GM21723 (cell line): ENCODE measurements at regions not wholly inside any gene's neighbourhood (a gene's known extent, or its start where the extent isn't known, plus 50 kb on each side); places are given as distances from the start of the nearest gene placed in this dataset.
"Not testable (repeated sequence)": the region's sequence is repeated elsewhere in the genome, so short reads cannot be mapped to it uniquely, and the experiment has no call there.

Experiments
- ATAC-seq: cut with Tn5 transposase; IDR thresholded peaks from one replicate; pipeline ENCODE4 v1.9.1; 2021; ENCODE audit warnings: mild to moderate bottlenecking, moderate library complexity; ENCODE audit not compliant: unreplicated experiment

DNA sequence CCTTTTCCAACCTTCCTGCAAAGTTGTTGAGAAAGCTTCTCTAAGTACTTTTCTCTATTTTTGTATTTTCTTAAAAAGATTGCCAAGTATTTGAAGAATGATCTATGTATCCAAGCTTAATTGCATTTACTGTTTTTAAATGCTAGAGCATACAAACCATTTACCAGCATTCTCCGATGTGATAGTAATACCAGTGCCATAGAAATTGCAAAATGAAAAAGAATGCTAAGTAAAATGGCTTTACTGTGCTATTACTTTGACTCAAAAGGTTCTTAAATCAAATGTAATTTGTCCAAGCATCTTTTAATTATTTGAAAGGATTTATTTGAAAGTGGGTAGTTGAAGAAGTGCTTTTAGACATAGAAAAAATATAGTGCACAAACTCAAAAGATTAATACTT lies 1183.2 kb downstream of the RAPGEF2 start:
- no peak for ATAC-seq

- ATAC-seq: no peak
Observed at GRCh38 chr4:160296476-160296875, 1193.6 kb downstream of the RAPGEF2 start.

DNA sequence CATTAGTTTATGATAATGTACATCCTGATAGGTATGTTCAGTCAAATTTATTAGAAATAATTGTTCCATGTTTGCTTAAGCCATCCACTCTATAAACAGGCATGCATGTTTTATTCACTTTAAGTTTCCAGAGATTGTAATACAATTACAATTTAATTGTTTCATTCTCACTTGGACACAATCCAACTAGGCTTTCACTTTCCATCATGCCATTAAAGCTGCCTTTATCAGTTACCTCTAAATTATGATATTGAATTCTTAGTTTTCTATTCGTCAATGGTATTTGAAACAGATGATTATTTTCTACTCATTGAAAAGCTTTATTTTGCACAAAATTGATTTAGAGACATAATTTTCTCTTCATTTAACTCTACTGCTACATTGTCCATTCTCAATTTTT lies 1196.3 kb downstream of the RAPGEF2 start:
- ATAC-seq: no peak

- no peak for ATAC-seq
Observed at GRCh38 chr4:160299608-160300007, 1196.7 kb downstream of the RAPGEF2 start.

DNA sequence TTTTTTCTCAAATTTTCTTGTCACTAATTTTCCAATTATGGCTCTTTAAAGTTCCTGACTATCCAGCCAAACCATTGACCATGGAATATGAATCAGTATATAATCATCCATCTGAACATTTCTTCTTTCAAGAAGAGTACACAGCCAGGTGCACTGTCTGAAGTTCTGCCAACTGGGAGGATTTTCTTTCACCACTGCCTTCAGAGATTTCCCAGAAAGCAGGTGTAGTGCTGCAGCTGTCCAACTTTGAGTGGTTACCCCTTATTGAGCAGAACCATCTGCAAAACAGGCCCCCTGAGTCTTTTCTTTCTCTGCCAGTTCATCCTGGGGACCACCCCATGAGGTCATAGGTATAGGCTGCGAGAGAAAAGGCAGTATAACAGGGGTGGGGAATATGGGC lies 1213.2 kb downstream of the RAPGEF2 start:
- ATAC-seq: no peak

GRCh38 chr4:160318567-160319220 lies 1215.8 kb downstream of the RAPGEF2 start:
- no peak for ATAC-seq

DNA sequence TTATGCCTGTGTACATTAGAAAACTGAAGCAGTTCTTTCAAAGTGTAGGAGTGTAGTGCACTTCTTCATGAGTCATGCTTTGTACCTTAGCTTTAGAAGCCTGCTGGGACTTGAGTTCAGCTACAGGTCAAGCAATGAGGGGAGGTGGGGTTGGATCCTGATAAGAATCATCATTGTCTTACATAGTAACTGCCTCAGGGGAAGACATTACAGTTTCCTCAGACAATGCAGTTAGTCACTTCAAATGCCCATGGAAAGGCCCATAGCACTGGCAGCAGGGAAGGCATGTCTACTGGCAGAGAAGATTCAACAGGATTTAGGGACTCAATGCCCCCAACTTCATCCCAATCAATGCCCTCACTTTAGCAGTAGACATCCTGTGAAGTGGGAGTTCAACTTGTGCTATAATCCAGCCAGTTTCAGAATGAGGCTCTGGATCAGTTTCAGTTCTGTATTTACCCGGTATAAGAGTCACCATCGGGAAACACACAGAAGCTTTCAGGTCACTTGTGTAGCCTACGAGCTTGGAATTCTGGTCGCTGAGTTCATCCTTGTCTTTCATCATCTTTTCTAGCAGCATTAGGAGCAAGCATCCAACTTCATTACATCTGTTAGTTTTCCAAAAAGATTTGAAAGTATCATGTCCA lies 1216.5 kb downstream of the RAPGEF2 start:
- no peak for ATAC-seq

DNA sequence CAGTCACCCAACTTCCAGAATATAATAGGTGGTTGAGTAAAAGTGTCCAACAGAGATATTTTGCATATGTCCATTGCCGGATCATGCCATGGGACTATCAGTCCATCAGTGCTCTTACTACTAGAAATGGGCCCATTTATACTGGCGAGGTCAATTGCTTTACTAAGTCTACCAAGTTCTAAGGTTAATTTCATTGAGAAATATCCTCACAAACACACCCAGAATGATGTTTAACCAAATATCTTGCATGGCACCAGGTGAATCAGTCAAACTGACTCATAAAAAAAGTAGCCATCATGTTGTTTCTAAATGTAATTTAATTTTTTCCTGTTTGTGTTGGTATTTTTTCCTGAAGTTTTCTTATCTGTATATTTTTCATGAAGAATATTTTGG lies 1217.0 kb downstream of the RAPGEF2 start:
- ATAC-seq: no peak

DNA sequence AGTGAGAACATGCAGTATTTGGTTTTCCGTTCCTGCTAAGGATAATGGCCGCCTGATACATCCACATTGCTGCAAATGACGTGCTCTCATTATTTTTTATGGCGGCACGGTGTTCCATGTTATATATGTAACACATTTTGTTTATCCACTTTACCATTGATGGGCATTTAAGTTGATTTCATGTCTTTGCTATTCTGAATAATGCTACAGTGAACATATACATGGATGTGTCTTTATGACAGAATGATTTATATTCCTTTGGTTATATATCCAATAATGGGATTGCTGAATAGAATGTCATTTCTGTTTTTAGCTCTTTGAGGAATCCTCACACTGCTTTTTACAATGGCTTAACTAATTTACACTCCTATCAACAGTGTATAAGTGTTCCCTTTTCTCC lies 1223.2 kb downstream of the RAPGEF2 start:
- ATAC-seq: no peak

- ATAC-seq: no peak
Observed at GRCh38 chr4:160347197-160347596, 1244.3 kb downstream of the RAPGEF2 start.

DNA sequence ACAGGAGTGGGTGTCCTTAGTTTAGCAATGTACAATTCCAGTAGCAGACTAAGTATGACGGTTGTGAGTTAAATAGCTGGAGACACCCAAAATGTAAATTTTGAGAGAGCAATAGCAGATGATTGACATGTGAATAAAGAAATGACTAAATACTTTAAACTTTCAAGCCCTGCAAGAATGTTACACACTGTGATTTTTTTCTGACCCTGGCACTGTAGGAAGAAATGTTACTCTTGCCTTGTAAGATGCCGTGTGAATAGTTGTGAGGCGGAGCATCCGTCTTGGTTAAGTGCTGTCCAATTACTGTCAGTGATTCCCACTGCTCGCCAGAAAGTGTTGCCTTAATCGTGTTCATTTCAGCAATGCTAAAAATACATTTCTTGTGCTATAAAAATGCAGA lies 1248.1 kb downstream of the RAPGEF2 start:
- no peak for ATAC-seq

DNA sequence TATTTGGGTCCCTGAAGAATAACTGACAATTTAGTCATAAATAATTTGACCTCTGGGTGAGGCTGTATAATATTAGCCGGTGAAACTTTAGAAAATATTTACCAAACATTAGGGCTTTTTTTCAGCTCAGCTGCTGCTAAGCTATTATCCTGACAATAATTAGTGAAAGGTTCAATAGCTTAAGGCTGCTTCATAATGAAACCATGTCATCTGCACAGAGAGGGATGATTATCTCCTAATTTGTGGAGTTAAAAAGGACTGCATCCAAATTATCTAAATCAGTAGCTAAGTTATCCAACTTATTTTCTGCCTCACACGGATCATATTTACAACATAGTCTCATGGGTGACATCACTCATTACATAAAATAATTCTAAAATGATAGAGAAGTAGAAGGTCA lies 1249.8 kb downstream of the RAPGEF2 start:
- ATAC-seq: no peak

GRCh38 chr4:160353548-160353947 lies 1250.7 kb downstream of the RAPGEF2 start:
- ATAC-seq: no peak

GRCh38 chr4:160362478-160362877 lies 1259.6 kb downstream of the RAPGEF2 start:
- ATAC-seq: no peak

- ATAC-seq: no peak
Observed at GRCh38 chr4:160364217-160364616, 1261.3 kb downstream of the RAPGEF2 start.

DNA sequence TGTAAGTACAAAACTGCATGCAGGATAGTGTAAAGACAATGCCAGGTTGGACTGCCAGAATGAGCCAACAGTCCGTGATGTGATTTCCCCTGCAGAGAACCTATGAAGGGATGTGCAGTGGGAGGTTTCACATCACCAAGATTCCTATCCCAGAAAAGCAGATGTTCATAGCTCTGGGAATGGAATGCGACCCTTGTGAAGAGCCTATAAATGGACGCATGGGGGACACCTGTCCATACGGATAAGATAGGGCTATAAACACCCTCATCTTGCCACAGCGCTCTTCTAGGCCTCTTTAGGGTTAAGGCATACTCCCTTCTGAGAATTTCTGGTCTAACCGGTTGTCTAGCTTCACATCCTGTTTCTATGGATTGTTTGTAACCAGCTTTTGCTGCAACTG lies 1261.8 kb downstream of the RAPGEF2 start:
- not testable (repeated sequence) for ATAC-seq

GRCh38 chr4:160365383-160365782 lies 1262.5 kb downstream of the RAPGEF2 start:
- not testable (repeated sequence) for ATAC-seq

DNA sequence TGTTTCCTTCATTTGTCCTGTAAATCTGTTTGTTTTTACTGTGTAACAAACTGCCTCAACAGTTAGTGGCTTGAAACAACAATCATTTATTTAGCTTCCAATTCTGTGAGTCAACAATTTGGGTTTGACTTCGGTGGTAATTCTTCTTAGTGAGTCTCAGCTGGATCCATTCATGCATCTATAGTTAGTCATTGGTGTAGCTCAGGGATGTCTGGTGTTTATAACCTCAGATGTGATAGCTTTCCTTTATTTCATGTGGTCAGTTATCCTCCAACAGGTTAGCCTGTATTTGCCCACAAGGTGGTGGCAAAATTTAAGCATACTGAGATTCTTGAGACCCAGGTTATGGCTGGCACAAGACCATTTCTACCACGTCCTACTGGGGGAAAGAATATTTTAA lies 1267.2 kb downstream of the RAPGEF2 start:
- ATAC-seq: no peak

DNA sequence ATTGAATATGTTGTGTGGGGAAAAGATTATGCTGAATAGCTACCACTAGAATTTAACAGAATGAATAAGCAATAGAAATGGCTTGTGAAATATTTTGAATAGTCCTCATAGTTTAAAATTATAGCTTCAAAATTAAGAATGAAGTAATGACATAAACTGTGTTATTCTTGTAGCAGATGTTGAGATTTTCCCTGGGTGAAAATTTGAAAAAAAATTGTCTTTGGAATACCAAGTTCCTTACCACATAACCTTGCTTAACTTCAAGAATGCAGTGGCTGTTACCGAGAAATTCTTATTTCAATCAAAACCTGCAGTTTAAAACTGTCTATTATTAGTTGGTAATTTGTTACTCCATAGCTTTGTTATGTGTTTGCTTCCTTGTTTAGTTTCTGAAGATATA lies 1268.6 kb downstream of the RAPGEF2 start:
- no peak for ATAC-seq

- ATAC-seq: no peak
Observed at GRCh38 chr4:160372390-160372789, 1269.5 kb downstream of the RAPGEF2 start.

- no peak for ATAC-seq
Observed at GRCh38 chr4:160373911-160374310, 1271.0 kb downstream of the RAPGEF2 start.

DNA sequence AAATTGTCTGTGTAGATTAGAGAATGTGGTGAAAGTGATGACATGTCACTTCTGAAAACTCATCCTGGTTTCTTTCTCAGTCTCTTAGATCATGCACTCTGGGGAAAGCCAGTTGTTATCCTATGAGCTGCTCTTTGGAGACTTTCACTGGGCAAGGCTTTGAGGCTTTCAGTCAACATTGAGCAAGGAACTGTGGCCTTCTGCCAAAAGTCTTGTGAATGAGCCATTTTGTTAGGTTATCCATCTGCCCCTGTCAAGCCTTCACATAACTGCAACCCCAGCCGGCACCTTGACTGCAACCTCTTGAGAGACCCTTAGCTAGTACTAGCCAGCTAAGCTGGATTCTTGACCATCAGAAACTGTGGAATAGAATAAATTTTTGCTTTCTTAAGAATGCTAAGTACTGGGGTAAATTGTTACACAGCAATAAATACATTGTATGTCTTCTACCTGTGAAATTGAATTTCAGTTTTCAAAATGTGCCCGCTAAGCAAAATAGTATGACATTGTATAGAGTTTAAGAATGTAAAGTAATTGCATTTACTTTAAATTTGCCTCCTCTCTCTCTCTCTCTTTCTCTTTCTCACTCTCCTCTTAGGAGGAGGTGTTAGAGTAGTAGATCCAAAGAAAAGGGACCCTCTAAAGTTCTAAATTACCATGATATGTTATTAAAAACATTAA lies 1273.0 kb downstream of the RAPGEF2 start:
- ATAC-seq: no peak
